Osteocyte (in vitro differentiated cells): ENCODE measurements at regions not wholly inside any gene's neighbourhood (a gene's known extent, or its start where the extent isn't known, plus 50 kb on each side); places are given as distances from the start of the nearest gene placed in this dataset.
"Not testable (repeated sequence)": the region's sequence is repeated elsewhere in the genome, so short reads cannot be mapped to it uniquely, and the experiment has no call there.

Experiments used
- DNase-seq: peaks from one replicate; pipeline ENCODE4 v3.0.0; 2021; ENCODE audit warnings: mixed read lengths; ENCODE audit not compliant: unreplicated experiment; ENCODE audit errors: extremely low spot score
- H3K27ac Mint-ChIP-seq: one replicate; pipeline ENCODE4 v1.8.0; 2021; ENCODE audit warnings: mild to moderate bottlenecking, mixed read lengths; ENCODE audit not compliant: unreplicated experiment
- H3K27me3 Mint-ChIP-seq: one replicate; pipeline ENCODE4 v1.8.0; 2021; ENCODE audit warnings: mixed read lengths; ENCODE audit not compliant: unreplicated experiment
- H3K36me3 Mint-ChIP-seq: one replicate; pipeline ENCODE4 v1.8.0; 2021; ENCODE audit warnings: mixed read lengths; ENCODE audit not compliant: unreplicated experiment
- H3K4me1 Mint-ChIP-seq: one replicate; pipeline ENCODE4 v1.8.0; 2021; ENCODE audit warnings: mixed read lengths; ENCODE audit not compliant: unreplicated experiment
- H3K4me3 Mint-ChIP-seq: one replicate; pipeline ENCODE4 v1.8.0; 2021; ENCODE audit warnings: mild to moderate bottlenecking, moderate library complexity, mixed read lengths; ENCODE audit not compliant: unreplicated experiment
- H3K9me3 Mint-ChIP-seq: one replicate; pipeline ENCODE4 v1.8.0; 2021; ENCODE audit warnings: mixed read lengths; ENCODE audit not compliant: unreplicated experiment
- CTCF ChIP-seq: fragments of 200-600 bp; sonication (generic); IDR thresholded peaks from 2 replicates; pipeline ENCODE4 v1.5.0; 2021; ENCODE audit warnings: antibody characterized with exemption, mild to moderate bottlenecking, moderate library complexity

GRCh38 chr1:70828177-70828576 is 219.4 kb downstream of the PTGER3 start:
- peaks cover 2% of the 10 kb centered on the region for H3K27me3 Mint-ChIP-seq
- no peak overlapping the region for H3K27ac Mint-ChIP-seq
- no peaks in the 10 kb centered on the region for H3K36me3 Mint-ChIP-seq
- no peak overlapping the region for H3K4me3 Mint-ChIP-seq
- TF ChIP-seq CTCF, result no peak
- H3K9me3 Mint-ChIP-seq, result no peaks in the 10 kb centered on the region
- H3K4me1 Mint-ChIP-seq, result no peaks in the 10 kb centered on the region
- DNase-seq, result no peak

GRCh38 chr1:70834365-70834764 is 213.3 kb downstream of the PTGER3 start:
- DNase-seq, H3K4me3 Mint-ChIP-seq, H3K9me3 Mint-ChIP-seq, H3K4me1 Mint-ChIP-seq, H3K36me3 Mint-ChIP-seq, H3K27me3 Mint-ChIP-seq, H3K27ac Mint-ChIP-seq: not testable (repeated sequence)

DNA sequence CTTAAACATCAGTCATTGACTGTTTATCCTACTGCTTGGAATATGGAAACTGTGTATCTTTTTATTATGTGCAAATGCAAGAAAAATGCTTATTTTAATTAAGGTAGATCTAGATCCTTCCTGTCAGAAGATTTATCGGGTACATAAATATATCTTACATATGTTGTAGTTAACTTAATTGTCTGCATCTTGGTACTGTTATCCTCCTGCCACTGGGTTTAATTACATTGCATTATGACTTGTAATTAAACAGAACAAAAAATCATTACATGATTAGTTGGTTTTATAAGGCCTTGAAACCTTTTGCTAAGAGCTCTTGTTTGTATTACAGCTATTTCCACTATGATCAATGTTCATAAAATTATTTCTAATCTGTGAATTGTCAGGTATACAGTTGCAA is 211.2 kb downstream of the PTGER3 start:
- Mint-ChIP-seq H3K27ac (no peak overlapping the region), H3K27me3 (no peaks in the 10 kb centered on the region), H3K36me3 (no peaks in the 10 kb centered on the region), H3K9me3 (no peaks in the 10 kb centered on the region), H3K4me1 (no peaks in the 10 kb centered on the region), H3K4me3 (no peak overlapping the region)
- no peak for DNase-seq
- no peak for TF ChIP-seq CTCF

GRCh38 chr1:70840260-70840953 is 207.2 kb downstream of the PTGER3 start:
- Mint-ChIP-seq H3K4me3 (no peak overlapping the region), H3K27ac (no peak overlapping the region), H3K9me3 (no peaks in the 10 kb centered on the region), H3K27me3 (no peaks in the 10 kb centered on the region), H3K4me1 (no peaks in the 10 kb centered on the region), H3K36me3 (no peaks in the 10 kb centered on the region)
- DNase-seq, result no peak
- no peak for TF ChIP-seq CTCF

DNA sequence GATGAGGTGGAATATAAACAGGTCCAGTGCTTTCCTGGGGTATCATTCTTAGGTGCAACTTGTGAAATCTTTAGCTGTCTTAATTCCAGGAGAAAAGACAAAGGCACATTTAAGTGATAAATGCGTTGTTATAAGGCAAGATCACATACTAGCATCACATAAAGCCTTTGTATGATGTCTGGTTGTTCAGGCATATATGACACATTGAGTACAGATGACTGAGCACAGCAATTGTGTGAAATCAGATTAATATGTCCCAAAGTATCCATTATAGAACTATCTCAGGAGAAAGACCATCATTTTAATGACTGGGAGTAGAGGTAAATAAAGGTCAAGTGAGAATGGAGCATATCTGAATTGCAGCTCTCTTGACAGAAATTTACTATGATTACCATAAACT is 205.1 kb downstream of the PTGER3 start:
- TF ChIP-seq CTCF, result no peak
- no peaks in the 10 kb centered on the region for H3K36me3 Mint-ChIP-seq
- H3K27me3 Mint-ChIP-seq, result no peaks in the 10 kb centered on the region
- no peaks in the 10 kb centered on the region for H3K9me3 Mint-ChIP-seq
- no peaks in the 10 kb centered on the region for H3K4me1 Mint-ChIP-seq
- no peak overlapping the region for H3K27ac Mint-ChIP-seq
- no peak for DNase-seq
- H3K4me3 Mint-ChIP-seq, result no peak overlapping the region

GRCh38 chr1:70843452-70843851 is 204.2 kb downstream of the PTGER3 start:
- H3K27ac Mint-ChIP-seq, result no peak overlapping the region
- TF ChIP-seq CTCF, result no peak
- H3K4me3 Mint-ChIP-seq, result no peak overlapping the region
- H3K36me3 Mint-ChIP-seq, result no peaks in the 10 kb centered on the region
- H3K27me3 Mint-ChIP-seq, result no peaks in the 10 kb centered on the region
- no peaks in the 10 kb centered on the region for H3K9me3 Mint-ChIP-seq
- no peaks in the 10 kb centered on the region for H3K4me1 Mint-ChIP-seq
- DNase-seq, result no peak
